Mesodermal cell (in vitro differentiated cells): ENCODE measurements at regions not wholly inside any gene's neighbourhood (a gene's known extent, or its start where the extent isn't known, plus 50 kb on each side); places are given as distances from the start of the nearest gene placed in this dataset.

Experiments
- H3K27ac ChIP-seq: 2 replicates; pipeline ENCODE4 v1.7.0; 2013; ENCODE audit warnings: mild to moderate bottlenecking, low read depth, low read length, moderate library complexity; ENCODE audit not compliant: severe bottlenecking
- H3K36me3 ChIP-seq: 2 replicates; pipeline ENCODE4 v1.7.1; 2013; ENCODE audit warnings: mild to moderate bottlenecking, low read length, moderate library complexity; ENCODE audit not compliant: control insufficient read depth, insufficient read depth
- H3K4me1 ChIP-seq: one replicate; pipeline ENCODE4 v1.7.1; 2013; ENCODE audit warnings: mild to moderate bottlenecking, low read length; ENCODE audit not compliant: insufficient read depth, control insufficient read depth, poor library complexity, severe bottlenecking
- H3K4me3 ChIP-seq: 2 replicates; pipeline ENCODE4 v1.7.0; 2013; ENCODE audit warnings: low read length, control low read depth, mild to moderate bottlenecking; ENCODE audit not compliant: insufficient read depth, poor library complexity, severe bottlenecking; ENCODE audit errors: extremely low read depth
- H3K9me3 ChIP-seq: 2 replicates; pipeline ENCODE4 v1.7.1; 2013; ENCODE audit warnings: mild to moderate bottlenecking, low read length, moderate library complexity; ENCODE audit not compliant: control insufficient read depth
- whole genome bisulfite sequencing, 2 experiments: methylation state at CpG; one replicate each; pipeline ENCODE4 v1.1.5; 2013; ENCODE audit warnings: missing lambda C conversion rate in 2 of 2; ENCODE audit not compliant: insufficient coverage in 2 of 2; 5-methylcytosine and 5-hydroxymethylcytosine counted together

GRCh38 chr6:7664003-7664402, 61.9 kb upstream of the BMP6 start:
- no peaks in the 10 kb centered on the region for H3K4me1 ChIP-seq
- H3K9me3 ChIP-seq: no peaks in the 10 kb centered on the region
- H3K27ac ChIP-seq: no peak overlapping the region
- WGBS, 2 experiments: no CpG with 5 or more reads among the region's 1 CpG
- H3K36me3 ChIP-seq: no peaks in the 10 kb centered on the region
- no peak overlapping the region for H3K4me3 ChIP-seq

GRCh38 chr6:7668936-7669335, 57.0 kb upstream of the BMP6 start:
- H3K27ac ChIP-seq: no peak overlapping the region
- peaks cover 6% of the 10 kb centered on the region for H3K4me1 ChIP-seq
- H3K9me3 ChIP-seq: no peaks in the 10 kb centered on the region
- H3K4me3 ChIP-seq: no peak overlapping the region
- 83 to 88% methylated on average over 1 of the region's 1 CpG for WGBS, 2 experiments
- no peaks in the 10 kb centered on the region for H3K36me3 ChIP-seq

- no peak overlapping the region for H3K27ac ChIP-seq
- WGBS, 2 experiments: 80 to 100% methylated on average over 1 of the region's 4 CpGs
- peaks cover 6% of the 10 kb centered on the region for H3K4me1 ChIP-seq
- H3K9me3 ChIP-seq: no peaks in the 10 kb centered on the region
- H3K36me3 ChIP-seq: no peaks in the 10 kb centered on the region
- no peak overlapping the region for H3K4me3 ChIP-seq
Measured at GRCh38 chr6:7669742-7670141, 56.2 kb upstream of the BMP6 start.

- H3K9me3 ChIP-seq: no peaks in the 10 kb centered on the region
- no peak overlapping the region for H3K27ac ChIP-seq
- H3K4me3 ChIP-seq: no peak overlapping the region
- WGBS, 2 experiments: 87 to 100% methylated on average over 4 to 5 of the region's 7 CpGs
- H3K36me3 ChIP-seq: no peaks in the 10 kb centered on the region
- H3K4me1 ChIP-seq: peaks cover 6% of the 10 kb centered on the region
Measured at GRCh38 chr6:7671076-7671475, 54.8 kb upstream of the BMP6 start.

GRCh38 chr6:7671581-7671980, 54.3 kb upstream of the BMP6 start:
- Histone ChIP-seq H3K4me3 (no peak overlapping the region), H3K9me3 (no peaks in the 10 kb centered on the region), H3K4me1 (peaks cover 6% of the 10 kb centered on the region), H3K27ac (no peak overlapping the region), H3K36me3 (no peaks in the 10 kb centered on the region)
- WGBS, 2 experiments: 82% methylated on average over 1 of the region's 3 CpGs; no CpG with 5 or more reads in 1 of the 2 experiments

- H3K36me3 ChIP-seq: no peaks in the 10 kb centered on the region
- 81 to 87% methylated on average over 16 of the region's 20 CpGs for WGBS, 2 experiments
- H3K27ac ChIP-seq: no peak overlapping the region
- H3K4me3 ChIP-seq: no peak overlapping the region
- peaks cover 6% of the 10 kb centered on the region for H3K4me1 ChIP-seq
- H3K9me3 ChIP-seq: no peaks in the 10 kb centered on the region
Measured at GRCh38 chr6:7672066-7673062, 53.5 kb upstream of the BMP6 start.

- H3K4me3 ChIP-seq: no peak overlapping the region
- WGBS, 2 experiments: 11 to 17% methylated on average over 12 of the region's 16 CpGs
- H3K4me1 ChIP-seq: peaks cover 6% of the 10 kb centered on the region
- no peaks in the 10 kb centered on the region for H3K9me3 ChIP-seq
- H3K27ac ChIP-seq: no peak overlapping the region
- H3K36me3 ChIP-seq: no peaks in the 10 kb centered on the region
Measured at GRCh38 chr6:7673063-7673536, 52.8 kb upstream of the BMP6 start.

- H3K9me3 ChIP-seq: no peaks in the 10 kb centered on the region
- H3K4me3 ChIP-seq: no peak overlapping the region
- no peak overlapping the region for H3K27ac ChIP-seq
- 96 to 97% methylated on average over 5 of the region's 6 CpGs for WGBS, 2 experiments
- peaks cover 6% of the 10 kb centered on the region for H3K4me1 ChIP-seq
- no peaks in the 10 kb centered on the region for H3K36me3 ChIP-seq
Measured at GRCh38 chr6:7674291-7674690, 51.6 kb upstream of the BMP6 start.

GRCh38 chr6:7675353-7675945, 50.5 kb upstream of the BMP6 start:
- H3K4me3 ChIP-seq: no peak overlapping the region
- no peaks in the 10 kb centered on the region for H3K9me3 ChIP-seq
- no peaks in the 10 kb centered on the region for H3K36me3 ChIP-seq
- 92 to 94% methylated on average over 3 to 4 of the region's 10 CpGs for WGBS, 2 experiments
- H3K4me1 ChIP-seq: peaks cover 6% of the 10 kb centered on the region
- H3K27ac ChIP-seq: peak overlapping the region; percentile 7
